IMR-90 (cell line): ENCODE measurements at regions not wholly inside any gene's neighbourhood (a gene's known extent, or its start where the extent isn't known, plus 50 kb on each side); places are given as distances from the start of the nearest gene placed in this dataset.

Source experiments
- ATAC-seq: fragments of 200-7000 bp; cut with Tn5 transposase; 2 replicates; pipeline ENCODE4 v1.9.1; 2020; ENCODE audit warnings: low read depth, mild to moderate bottlenecking, moderate library complexity
- BruUV-seq: library from RNA; stranded (reverse); fragments of 400-500 nt; replicated peaks from 2 replicates; lab custom pipeline; 2021; lab: Mats Ljungman, UMichigan
- CTCF ChIA-PET: fragments of 300-600 bp; formaldehyde crosslinking; extraction: SDS; loops from one replicate; lab custom pipeline; 2021; ENCODE audit warnings: antibody characterized with exemption; lab: Yijun Ruan, JAX
- POLR2A ChIA-PET: fragments of 300-600 bp; sonication (Branson Sonifier 250); formaldehyde crosslinking; loops from one replicate; lab custom pipeline; 2022; ENCODE audit warnings: antibody characterized with exemption; ENCODE audit not compliant: unreplicated experiment; lab: Charles Lee
- DNase-seq: peaks from one replicate; pipeline ENCODE4 v3.0.0; 2013
- H2AFZ ChIP-seq: replicated peaks from 2 replicates; pipeline ENCODE3; 2013; ENCODE audit warnings: low read length, mild to moderate bottlenecking; ENCODE audit not compliant: poor library complexity
- H2AK5ac ChIP-seq: 2 replicates; pipeline ENCODE4 v1.6.1; 2013; ENCODE audit warnings: low read depth, low read length, inconsistent platforms
- H2AK9ac ChIP-seq: replicated peaks from 2 replicates; pipeline ENCODE3; 2013; ENCODE audit warnings: mild to moderate bottlenecking, low read depth, low read length, moderate library complexity; ENCODE audit not compliant: poor library complexity
- H2BK120ac ChIP-seq: 2 replicates; pipeline ENCODE4 v1.6.1; 2013; ENCODE audit warnings: low read depth, low read length, inconsistent platforms
- H2BK15ac ChIP-seq: 3 replicates; pipeline ENCODE4 v1.6.1; 2013; ENCODE audit warnings: low read depth, low read length, inconsistent platforms
- H2BK20ac ChIP-seq: 2 replicates; pipeline ENCODE4 v1.6.1; 2013; ENCODE audit warnings: low read depth, mild to moderate bottlenecking, inconsistent platforms, low read length, moderate library complexity
- H2BK5ac ChIP-seq: 2 replicates; pipeline ENCODE4 v1.6.1; 2013; ENCODE audit warnings: mild to moderate bottlenecking, low read depth, low read length, inconsistent platforms; ENCODE audit not compliant: poor library complexity, severe bottlenecking
- H3K14ac ChIP-seq: replicated peaks from 2 replicates; pipeline ENCODE4 v1.6.1; 2013; ENCODE audit warnings: low read depth, low read length, inconsistent platforms
- H3K18ac ChIP-seq: 2 replicates; pipeline ENCODE4 v1.6.1; 2013; ENCODE audit warnings: low read depth, low read length, control low read depth
- H3K23ac ChIP-seq: 2 replicates; pipeline ENCODE4 v1.6.1; 2013; ENCODE audit warnings: low read depth, low read length, inconsistent platforms
- H3K27ac ChIP-seq: 2 replicates; pipeline ENCODE4 v1.5.1; 2013; ENCODE audit warnings: mild to moderate bottlenecking, control low read depth, low read length; ENCODE audit not compliant: insufficient read depth
- H3K27me3 ChIP-seq: 2 replicates; pipeline ENCODE4 v1.6.1; 2013; ENCODE audit warnings: low read length; ENCODE audit not compliant: control insufficient read depth, insufficient read depth
- H3K36me3 ChIP-seq: 2 replicates; pipeline ENCODE4 v1.6.1; 2013; ENCODE audit warnings: low read length, mixed read lengths; ENCODE audit not compliant: control insufficient read depth, insufficient read depth
- H3K4ac ChIP-seq: 2 replicates; pipeline ENCODE4 v1.6.1; 2013; ENCODE audit warnings: low read depth, low read length, inconsistent platforms
- H3K4me1 ChIP-seq: 2 replicates; pipeline ENCODE4 v1.6.1; 2013; ENCODE audit warnings: low read length, mixed read lengths; ENCODE audit not compliant: control insufficient read depth, insufficient read depth
- H3K4me2 ChIP-seq: 2 replicates; pipeline ENCODE4 v1.6.1; 2013; ENCODE audit warnings: low read depth, mild to moderate bottlenecking, control low read depth, low read length, moderate library complexity
- H3K4me3 ChIP-seq: 2 replicates; pipeline ENCODE4 v1.5.1; 2013; ENCODE audit warnings: low read depth, mild to moderate bottlenecking, control low read depth, low read length, moderate library complexity; ENCODE audit not compliant: insufficient read depth
- H3K56ac ChIP-seq: 2 replicates; pipeline ENCODE4 v1.6.1; 2013; ENCODE audit warnings: low read length, inconsistent platforms; ENCODE audit not compliant: insufficient read depth; ENCODE audit errors: extremely low read depth
- H3K79me1 ChIP-seq, 2 experiments: 2 replicates each; pipeline ENCODE4 v1.6.1; 2013; ENCODE audit warnings: low read length in 2 of 2, inconsistent platforms in 1 of 2, low read depth in 1 of 2
- H3K9ac ChIP-seq: 2 replicates; pipeline ENCODE4 v1.6.1; 2013; ENCODE audit warnings: low read depth, low read length, control low read depth
- H3K9me1 ChIP-seq: 2 replicates; pipeline ENCODE4 v1.6.1; 2013; ENCODE audit warnings: low read length, inconsistent platforms; ENCODE audit not compliant: insufficient read depth
- H3K9me3 ChIP-seq: 2 replicates; pipeline ENCODE4 v1.6.1; 2013; ENCODE audit warnings: low read length; ENCODE audit not compliant: control insufficient read depth, insufficient read depth
- H4K20me1 ChIP-seq: 2 replicates; pipeline ENCODE4 v1.6.1; 2013; ENCODE audit warnings: low read length, inconsistent platforms; ENCODE audit not compliant: insufficient read depth
- H4K5ac ChIP-seq: 2 replicates; pipeline ENCODE4 v1.6.1; 2013; ENCODE audit warnings: mild to moderate bottlenecking, low read depth, low read length, control low read depth
- H4K8ac ChIP-seq, 2 experiments: 2 replicates each; pipeline ENCODE4 v1.6.1; 2013; ENCODE audit warnings: low read depth in 2 of 2, low read length in 2 of 2, control low read depth in 1 of 2, inconsistent platforms in 1 of 2
- H4K91ac ChIP-seq: 2 replicates; pipeline ENCODE4 v1.6.1; 2013; ENCODE audit warnings: low read depth, low read length, inconsistent platforms; ENCODE audit not compliant: insufficient read depth
- CHD1 ChIP-seq: IDR thresholded peaks from 2 replicates; pipeline ENCODE4 v1.6.1; 2012; ENCODE audit warnings: low read depth, low read length, improper control_type of control experiment
- MAFK ChIP-seq: IDR thresholded peaks from 2 replicates; pipeline ENCODE4 v1.6.1; 2012; ENCODE audit warnings: low read depth, low read length, improper control_type of control experiment
- MXI1 ChIP-seq: IDR thresholded peaks from 2 replicates; pipeline ENCODE4 v1.6.1; 2012; ENCODE audit warnings: low read depth, mild to moderate bottlenecking, low read length, moderate library complexity, borderline replicate concordance
- POLR2A ChIP-seq: IDR thresholded peaks from 2 replicates; pipeline ENCODE4 v1.6.1; 2012; ENCODE audit warnings: mild to moderate bottlenecking, low read depth, low read length
- RAD21 ChIP-seq: IDR thresholded peaks from 2 replicates; pipeline ENCODE4 v1.6.1; 2012; ENCODE audit warnings: low read length, improper control_type of control experiment
- WGBS, 2 experiments: methylation state at CpG; one replicate each; pipeline versions ENCODE4 v1.1.5 to v1.1.7; 2013; ENCODE audit warnings: missing lambda C conversion rate in 2 of 2; ENCODE audit not compliant: insufficient read length in 1 of 2; ENCODE audit errors: extremely low coverage in 2 of 2; 5-methylcytosine and 5-hydroxymethylcytosine counted together
- dilution Hi-C: fragments of 300-500 bp; cut with HindIII; formaldehyde crosslinking; loops from one replicate; pipeline ENCODE4 v1.14.3; 2018; ENCODE audit warnings: low sequenced_read_pairs; ENCODE audit not compliant: unreplicated experiment
- in situ Hi-C: fragments of 300-500 bp; cut with MboI; formaldehyde crosslinking; loops from 3 replicates; pipeline ENCODE4 v1.14.3; 2019; ENCODE audit warnings: low sequenced_read_pairs, inconsistent platforms, mixed read lengths
- intact Hi-C: fragments of 100-400 bp; cut with micrococcal nuclease; formaldehyde crosslinking; loops from 2 replicates; pipeline ENCODE4 v1.10.0; 2022

- Histone ChIP-seq H3K9ac (no peak overlapping the region), H3K27me3 (peaks cover 2% of the 10 kb centered on the region; the same call in 1 of the 2 replicates), H3K18ac (no peak overlapping the region), H3K23ac (no peak overlapping the region), H2AFZ (no peak overlapping the region), H2AK9ac (no peak overlapping the region), H2BK15ac (no peak overlapping the region), H4K20me1 (no peaks in the 10 kb centered on the region), H4K91ac (no peak overlapping the region), H3K4ac (no peak overlapping the region), H3K36me3 (no peaks in the 10 kb centered on the region), H3K79me1 (no peaks in the 10 kb centered on the region), H3K9me1 (no peaks in the 10 kb centered on the region), H3K56ac (no peak overlapping the region), H4K8ac (no peak overlapping the region), H4K5ac (no peak overlapping the region), H3K4me1 (0 out of 2 replicates have a peak, but pooled peaks cover 3% of the 10 kb centered on the region), H3K27ac (no peak overlapping the region), H2BK120ac (no peak overlapping the region), H3K4me3 (no peak overlapping the region), H3K4me2 (no peak overlapping the region), H2BK20ac (no peak overlapping the region), H2AK5ac (no peak overlapping the region), H3K14ac (no peak overlapping the region), H3K9me3 (no peaks in the 10 kb centered on the region), H2BK5ac (no peak overlapping the region)
- intact Hi-C loops (no loop called here), dilution Hi-C loops (no loop called here), in situ Hi-C loops (no loop called here)
- WGBS, 2 experiments = 73% methylated on average over 2 of the region's 3 CpGs; no CpG with 5 or more reads in 1 of the 2 experiments
- TF ChIP-seq RAD21 (no peak), MXI1 (no peak), CHD1 (no peak), POLR2A (no peak), MAFK (no peak)
- ChIA-PET POLR2A (no interaction called here), CTCF (no interaction called here)
- DNase-seq (peak; percentile 7), ATAC-seq (no peak)
- BruUV-seq = no TSS peak
These were observed 53.8 kb upstream of the CCDC68 start for GRCh38 chr18:55013086-55013485.
